ENCODE measurements at regions not wholly inside any gene's neighbourhood (a gene's known extent, or its start where the extent isn't known, plus 50 kb on each side); places are given as distances from the start of the nearest gene placed in this dataset.

DNA sequence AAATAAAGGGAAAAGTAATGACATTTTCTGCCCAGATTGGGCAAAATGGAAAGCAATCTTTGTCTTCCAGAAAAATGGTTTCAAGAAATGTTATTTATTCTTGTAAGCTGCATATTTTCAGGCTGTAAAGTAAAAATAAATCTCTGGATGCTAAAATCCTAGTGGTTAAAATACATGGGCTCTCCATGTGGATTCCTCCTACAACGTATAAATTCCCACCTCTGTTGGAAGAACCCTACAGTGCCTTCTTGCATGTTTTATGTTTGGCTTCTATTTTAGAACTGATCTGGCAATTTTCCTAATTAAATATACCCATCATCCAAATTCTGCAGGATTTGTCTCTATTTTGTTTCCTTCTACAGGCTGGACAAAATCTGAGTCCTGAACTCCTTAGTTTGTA lies 528.9 kb downstream of the COL12A1 start:
- TF ChIP-seq, protein P1, sequence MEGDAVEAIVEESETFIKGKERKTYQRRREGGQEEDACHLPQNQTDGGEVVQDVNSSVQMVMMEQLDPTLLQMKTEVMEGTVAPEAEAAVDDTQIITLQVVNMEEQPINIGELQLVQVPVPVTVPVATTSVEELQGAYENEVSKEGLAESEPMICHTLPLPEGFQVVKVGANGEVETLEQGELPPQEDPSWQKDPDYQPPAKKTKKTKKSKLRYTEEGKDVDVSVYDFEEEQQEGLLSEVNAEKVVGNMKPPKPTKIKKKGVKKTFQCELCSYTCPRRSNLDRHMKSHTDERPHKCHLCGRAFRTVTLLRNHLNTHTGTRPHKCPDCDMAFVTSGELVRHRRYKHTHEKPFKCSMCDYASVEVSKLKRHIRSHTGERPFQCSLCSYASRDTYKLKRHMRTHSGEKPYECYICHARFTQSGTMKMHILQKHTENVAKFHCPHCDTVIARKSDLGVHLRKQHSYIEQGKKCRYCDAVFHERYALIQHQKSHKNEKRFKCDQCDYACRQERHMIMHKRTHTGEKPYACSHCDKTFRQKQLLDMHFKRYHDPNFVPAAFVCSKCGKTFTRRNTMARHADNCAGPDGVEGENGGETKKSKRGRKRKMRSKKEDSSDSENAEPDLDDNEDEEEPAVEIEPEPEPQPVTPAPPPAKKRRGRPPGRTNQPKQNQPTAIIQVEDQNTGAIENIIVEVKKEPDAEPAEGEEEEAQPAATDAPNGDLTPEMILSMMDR (IDR thresholded peaks at IDR 0.05) = no peak
- TF ChIP-seq EZH2 (IDR thresholded peaks at IDR 0.05; ENCODE audit: borderline replicate concordance, insufficient read depth, low read depth, low read length, poor library complexity, severe bottlenecking) = no peak
